Heart left ventricle (tissue), 13 donors: ENCODE measurements at regions not wholly inside any gene's neighbourhood (a gene's known extent, or its start where the extent isn't known, plus 50 kb on each side); places are given as distances from the start of the nearest gene placed in this dataset.

Source experiments
- POLR2A ChIP-seq, 2 donors: fragments of 450-650 bp; IDR thresholded peaks; one replicate each; pipeline ENCODE4 v1.6.1; 2017; ENCODE audit warnings: antibody characterized with exemption in 2 of 2, mild to moderate bottlenecking in 2 of 2, moderate library complexity in 2 of 2
- TF ChIP-seq, protein P1 (sequence below), 12 donors: fragments of 200-600 bp; sonication (generic) in 4 of 12; IDR thresholded peaks; one replicate each; pipeline versions ENCODE4 v1.5.0 to v1.8.0; 2018 to 2022; ENCODE audit warnings: antibody characterized with exemption in 12 of 12, mild to moderate bottlenecking in 5 of 12
- donor health status: ischemic (EF 13 %, LVEDD 7.1; RV severe dilation, severe dysfunction).
- donor health status: DM: no; HTN: yes; CAD: no.
- donor health status: DM: no; HTN: no; CAD: no.
- donor health status: ischemic (EF 25% LVEDD 6.9; RV normal size, moderate dysfunction).
- donor health status: ischemic (EF 25% LVEDD 5.7; RV mildly dilated, moderate dysfunction).
- donor health status: ischemic (EF 35%, LVEDD 5.7; RV mildly dilated, moderate dysfunction).
- donor health status: nonischemic (EF 11% LVEDD 7.7; RV severe dilation, severe dysfunction).
- donor health status: DM: yes; HTN: yes; CAD: no.
- donor health status: PGD.
- donor health status: ischemic (EF 29% LVEDD 5.4; RV normal size, mild dysfunction).
- donor health status: nonischemic (EF 23%, LVEDD 6.1; RV moderate dilation, normal function).

- TF ChIP-seq, protein P1, sequence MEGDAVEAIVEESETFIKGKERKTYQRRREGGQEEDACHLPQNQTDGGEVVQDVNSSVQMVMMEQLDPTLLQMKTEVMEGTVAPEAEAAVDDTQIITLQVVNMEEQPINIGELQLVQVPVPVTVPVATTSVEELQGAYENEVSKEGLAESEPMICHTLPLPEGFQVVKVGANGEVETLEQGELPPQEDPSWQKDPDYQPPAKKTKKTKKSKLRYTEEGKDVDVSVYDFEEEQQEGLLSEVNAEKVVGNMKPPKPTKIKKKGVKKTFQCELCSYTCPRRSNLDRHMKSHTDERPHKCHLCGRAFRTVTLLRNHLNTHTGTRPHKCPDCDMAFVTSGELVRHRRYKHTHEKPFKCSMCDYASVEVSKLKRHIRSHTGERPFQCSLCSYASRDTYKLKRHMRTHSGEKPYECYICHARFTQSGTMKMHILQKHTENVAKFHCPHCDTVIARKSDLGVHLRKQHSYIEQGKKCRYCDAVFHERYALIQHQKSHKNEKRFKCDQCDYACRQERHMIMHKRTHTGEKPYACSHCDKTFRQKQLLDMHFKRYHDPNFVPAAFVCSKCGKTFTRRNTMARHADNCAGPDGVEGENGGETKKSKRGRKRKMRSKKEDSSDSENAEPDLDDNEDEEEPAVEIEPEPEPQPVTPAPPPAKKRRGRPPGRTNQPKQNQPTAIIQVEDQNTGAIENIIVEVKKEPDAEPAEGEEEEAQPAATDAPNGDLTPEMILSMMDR (IDR thresholded peaks at IDR 0.05) = no peak
- no peak for TF ChIP-seq POLR2A (IDR thresholded peaks at IDR 0.05)
Observed at GRCh38 chr1:190738317-190738716, 260.7 kb upstream of the BRINP3 start.
